NB4 (cell line): ENCODE measurements at regions not wholly inside any gene's neighbourhood (a gene's known extent, or its start where the extent isn't known, plus 50 kb on each side); places are given as distances from the start of the nearest gene placed in this dataset.

Experiments used
- CTCF ChIP-seq: IDR thresholded peaks from one replicate; pipeline ENCODE4 v1.5.1; 2012; ENCODE audit warnings: low read depth, low read length
- MAX ChIP-seq: IDR thresholded peaks from 2 replicates; pipeline ENCODE4 v1.6.1; 2011; ENCODE audit warnings: low read depth, low read length
- MYC ChIP-seq: IDR thresholded peaks from 2 replicates; pipeline ENCODE4 v1.6.1; 2011; ENCODE audit warnings: low read depth, low read length
- POLR2A ChIP-seq: IDR thresholded peaks from 2 replicates; pipeline ENCODE4 v1.6.1; 2011; ENCODE audit warnings: mild to moderate bottlenecking; ENCODE audit not compliant: insufficient read length; ENCODE audit errors: extremely low read depth

GRCh38 chr16:73713251-73713650 is 583.4 kb upstream of the PSMD7 start:
- TF ChIP-seq CTCF, result no peak
- no peak for TF ChIP-seq POLR2A
- no peak for TF ChIP-seq MAX
- TF ChIP-seq MYC, result no peak
